HG03095 (cell line): ENCODE measurements at regions not wholly inside any gene's neighbourhood (a gene's known extent, or its start where the extent isn't known, plus 50 kb on each side); places are given as distances from the start of the nearest gene placed in this dataset.
"Not testable (repeated sequence)": the region's sequence is repeated elsewhere in the genome, so short reads cannot be mapped to it uniquely, and the experiment has no call there.

Source experiments
- ATAC-seq: cut with Tn5 transposase; IDR thresholded peaks from one replicate; pipeline ENCODE4 v1.9.1; 2021; ENCODE audit warnings: moderate library complexity; ENCODE audit not compliant: unreplicated experiment

DNA sequence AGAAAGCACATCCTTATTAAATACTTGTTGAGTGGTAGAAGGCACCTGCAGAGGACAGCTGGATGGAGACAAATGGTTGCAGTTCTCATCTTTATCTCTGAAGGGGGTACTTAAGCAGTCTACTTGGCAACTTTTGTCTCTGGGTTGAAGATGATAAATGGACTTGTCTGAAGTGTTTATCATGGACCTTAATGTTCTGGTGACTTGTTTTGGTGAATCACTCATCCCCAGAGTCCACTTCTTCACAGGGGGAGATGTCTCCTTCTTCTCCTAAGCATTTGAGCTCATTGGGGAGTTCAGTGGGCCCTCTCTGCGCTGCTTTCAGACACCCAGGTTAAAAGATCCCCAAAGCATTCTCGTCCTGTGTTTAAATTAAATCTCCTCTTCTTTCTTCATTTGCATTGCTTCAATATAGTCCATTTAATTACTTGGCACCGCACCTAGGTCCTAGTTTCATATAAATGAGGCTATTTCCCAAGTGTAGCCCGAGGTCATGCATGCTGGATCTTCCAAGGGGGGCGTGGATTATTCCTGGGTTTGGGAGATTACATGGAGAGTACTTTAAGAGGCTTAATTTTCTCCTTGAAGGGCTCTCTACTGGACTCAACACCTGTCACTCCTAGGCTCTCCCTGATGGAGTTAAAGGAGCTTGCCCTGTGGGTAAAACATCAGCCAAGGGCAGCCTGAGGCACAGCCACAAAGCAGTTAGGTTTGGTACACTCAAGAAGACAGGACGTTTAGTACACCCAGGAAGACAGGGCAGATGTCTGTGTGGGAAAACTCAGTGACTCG lies 239.3 kb upstream of the C2CD4B start:
- ATAC-seq: no peak

DNA sequence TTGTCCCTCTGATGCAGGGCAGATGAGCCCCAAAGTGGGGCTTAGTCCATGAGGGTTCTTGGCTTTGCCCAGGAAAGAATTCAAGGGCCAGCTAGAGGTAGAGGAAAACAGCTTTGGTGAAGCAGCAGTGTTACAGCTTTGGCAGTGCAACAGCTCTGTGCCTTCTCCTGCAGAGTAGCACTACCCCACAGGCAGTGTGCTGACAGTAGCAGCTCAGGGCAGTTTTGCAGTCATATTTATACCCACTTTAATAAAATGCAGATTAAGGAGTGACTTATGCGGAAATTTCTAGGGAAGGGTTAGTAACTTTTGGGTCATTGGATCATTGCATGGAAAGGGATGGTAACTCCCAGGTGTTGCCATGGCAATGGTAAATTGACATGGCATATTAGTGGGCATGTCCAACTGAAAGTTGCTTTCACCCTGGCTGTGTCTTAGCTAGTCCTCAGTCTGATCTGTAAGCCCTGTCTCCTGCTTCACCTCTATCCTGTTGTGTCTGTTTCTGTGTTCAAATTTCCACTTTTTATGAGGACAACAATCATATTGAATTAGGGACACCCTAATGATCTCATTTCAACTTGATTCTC lies 241.3 kb upstream of the C2CD4B start:
- no peak for ATAC-seq

DNA sequence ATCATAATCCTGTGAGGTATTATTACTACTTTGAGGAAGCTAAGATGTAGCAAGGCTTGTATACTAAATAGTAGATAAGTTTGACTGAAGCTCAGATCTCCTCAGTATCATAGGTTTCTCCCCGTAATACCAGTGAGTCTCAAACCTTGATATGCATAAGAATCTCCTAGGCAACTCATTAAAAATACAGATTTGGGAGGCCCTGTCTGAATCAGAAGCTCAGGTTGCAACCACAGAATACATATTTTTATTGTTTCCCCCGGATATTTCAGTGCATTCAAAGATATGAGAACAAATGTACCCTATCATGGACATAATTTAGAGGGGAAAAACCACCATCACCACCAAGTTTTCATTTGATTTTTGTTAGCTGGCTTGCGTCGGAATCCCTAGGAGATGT lies 242.1 kb upstream of the C2CD4B start:
- ATAC-seq: no peak

DNA sequence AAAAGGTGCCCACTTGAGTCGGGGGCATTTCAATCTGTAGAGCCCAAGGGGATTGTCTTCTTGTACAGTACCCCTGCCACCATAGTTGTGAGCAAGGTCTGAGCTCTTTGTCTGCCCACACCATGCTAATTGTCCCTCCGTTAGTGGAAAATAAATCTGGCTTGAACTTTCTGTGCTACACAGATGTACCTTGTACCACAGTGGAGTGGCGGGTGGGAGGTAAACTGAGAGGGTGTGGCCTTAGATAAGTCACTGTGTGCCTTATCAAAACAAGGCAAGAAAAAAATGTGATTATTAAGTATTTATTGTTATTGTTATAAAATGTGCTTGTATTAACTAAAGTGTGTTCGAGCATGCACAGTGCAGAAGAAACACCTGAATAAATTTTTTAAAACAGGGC lies 242.9 kb upstream of the C2CD4B start:
- no peak for ATAC-seq

DNA sequence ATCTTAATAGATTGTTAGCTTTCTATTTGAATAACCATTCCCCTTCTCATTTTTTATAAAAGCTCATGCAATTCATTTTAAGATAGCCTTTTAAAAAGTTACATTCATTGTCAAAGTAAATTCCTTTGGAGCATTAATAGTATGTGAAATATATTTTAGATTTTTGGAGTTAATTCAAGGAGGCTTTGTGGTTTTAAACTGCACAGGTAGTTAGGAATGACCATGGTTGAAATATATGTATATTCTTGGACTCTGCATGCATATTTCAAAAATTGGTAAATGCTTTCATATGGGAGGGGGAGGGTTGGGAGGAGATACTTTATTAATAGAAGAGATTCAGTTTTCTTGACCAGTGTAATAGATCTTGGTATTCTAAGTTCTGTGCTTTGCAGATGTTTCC lies 244.4 kb upstream of the C2CD4B start:
- ATAC-seq: no peak

DNA sequence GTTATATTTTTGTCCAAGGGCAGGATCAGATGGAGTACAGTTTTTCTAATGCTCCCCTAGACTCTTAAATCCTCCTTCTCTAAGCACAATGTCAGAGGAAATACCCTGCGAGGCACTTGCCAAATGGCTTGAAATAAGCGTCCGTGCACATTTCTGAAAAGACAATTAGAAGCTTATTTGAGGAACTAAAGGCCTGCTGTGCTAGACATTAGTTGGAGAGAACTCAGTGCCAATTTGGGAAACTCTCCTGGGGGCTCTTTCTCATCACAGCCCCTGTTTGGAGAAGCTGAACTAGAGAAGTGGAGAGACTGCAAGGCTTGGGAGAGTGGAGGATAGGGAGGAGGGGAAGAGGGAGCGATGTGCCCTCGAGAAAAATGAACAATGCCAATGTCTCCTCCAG lies 247.6 kb upstream of the C2CD4B start:
- no peak for ATAC-seq

DNA sequence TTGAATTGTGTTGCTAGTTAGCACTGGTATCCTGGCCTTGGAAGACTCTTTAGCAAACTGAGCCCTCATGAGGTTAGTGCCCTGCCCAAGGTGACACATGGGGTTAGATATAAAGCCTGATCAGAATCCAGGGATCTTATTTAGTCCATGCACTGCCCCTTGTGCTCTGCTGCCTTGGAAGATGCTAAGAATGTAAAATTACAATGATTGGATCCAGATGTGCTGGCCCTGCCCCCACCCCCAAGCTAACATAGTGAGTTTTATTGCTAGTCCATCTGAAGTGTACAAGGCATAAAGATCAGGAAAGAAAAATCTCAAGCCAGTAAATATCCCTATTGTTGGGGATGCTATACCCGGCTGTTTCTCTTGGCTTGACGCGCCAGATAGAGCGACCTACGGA lies 248.1 kb upstream of the C2CD4B start:
- ATAC-seq: no peak

DNA sequence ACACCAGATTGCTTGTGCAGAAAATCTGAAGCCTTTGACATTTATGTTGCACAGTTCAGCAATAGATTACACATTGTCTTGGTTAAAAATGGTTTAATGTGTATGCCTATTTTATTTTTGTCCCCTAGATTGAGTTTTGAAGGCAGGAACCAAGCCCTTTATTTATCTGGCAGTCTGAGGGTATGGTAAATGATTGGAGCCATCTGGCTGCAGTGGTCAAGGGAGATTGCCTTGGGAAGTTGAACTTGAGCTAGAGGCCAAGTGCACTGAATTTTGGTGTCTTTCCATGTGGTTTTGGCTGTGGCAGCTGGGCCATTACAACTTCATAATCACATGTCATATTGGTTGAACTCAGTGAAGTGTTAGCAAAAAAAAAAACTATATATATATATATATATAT lies 248.7 kb upstream of the C2CD4B start:
- no peak for ATAC-seq

DNA sequence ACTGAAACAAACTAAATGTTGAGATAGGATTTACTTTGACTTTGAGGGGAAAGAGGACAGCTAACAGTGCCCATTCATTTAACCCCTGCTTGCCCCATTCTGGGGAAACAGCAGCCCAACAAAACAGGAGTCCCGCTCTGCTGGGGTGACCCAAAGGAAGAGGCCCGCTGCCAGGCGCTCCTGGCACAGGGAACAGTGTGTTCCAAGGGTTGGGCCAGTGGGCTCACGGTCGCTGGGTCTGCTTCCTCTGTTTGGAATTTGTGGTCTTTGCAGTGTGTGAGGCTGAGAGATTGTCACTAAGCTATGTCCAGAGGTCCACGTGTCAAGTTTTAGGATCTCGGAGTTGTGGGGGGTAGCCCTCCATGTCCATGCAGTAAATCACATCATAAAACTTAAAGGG lies 250.4 kb upstream of the C2CD4B start:
- ATAC-seq: no peak

DNA sequence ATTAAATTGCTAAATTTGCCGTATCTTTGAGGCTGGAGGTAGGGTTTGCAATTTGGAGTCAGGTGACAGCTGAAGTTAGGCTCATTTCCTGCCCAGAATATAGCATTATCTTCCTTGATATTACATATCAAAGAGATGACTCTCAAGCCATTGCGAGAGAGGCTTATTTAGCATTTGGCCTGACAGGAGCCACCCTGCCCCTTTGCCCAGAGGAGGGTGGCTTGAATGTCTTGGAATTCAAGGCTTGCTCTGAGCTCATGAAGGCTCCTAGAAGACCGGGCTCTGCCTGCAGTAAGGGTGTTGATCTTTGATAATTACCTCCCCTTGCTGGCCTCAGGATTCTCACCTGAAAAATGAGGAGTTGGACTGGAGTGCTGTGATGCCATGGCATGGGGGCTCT lies 251.4 kb upstream of the C2CD4B start:
- ATAC-seq: no peak

DNA sequence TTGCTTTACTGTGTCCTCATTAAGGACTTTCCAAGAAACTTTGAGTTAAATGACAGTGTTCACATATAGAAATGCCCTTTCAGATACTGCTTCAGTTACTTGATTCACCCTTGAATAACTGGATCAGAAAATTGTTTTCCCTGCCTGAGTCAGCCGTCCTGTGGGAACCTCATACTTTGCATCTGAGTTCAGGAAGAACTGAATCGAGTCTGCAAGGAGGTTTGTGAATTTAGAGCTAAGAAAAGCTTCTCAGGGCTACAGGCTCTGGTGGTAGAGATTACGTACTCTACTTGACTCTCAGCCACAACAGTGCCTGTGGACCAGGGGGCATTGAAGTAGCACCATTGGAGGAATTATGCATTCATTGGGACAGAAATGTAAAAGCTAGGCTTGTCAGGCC lies 252.4 kb upstream of the C2CD4B start:
- ATAC-seq: no peak

DNA sequence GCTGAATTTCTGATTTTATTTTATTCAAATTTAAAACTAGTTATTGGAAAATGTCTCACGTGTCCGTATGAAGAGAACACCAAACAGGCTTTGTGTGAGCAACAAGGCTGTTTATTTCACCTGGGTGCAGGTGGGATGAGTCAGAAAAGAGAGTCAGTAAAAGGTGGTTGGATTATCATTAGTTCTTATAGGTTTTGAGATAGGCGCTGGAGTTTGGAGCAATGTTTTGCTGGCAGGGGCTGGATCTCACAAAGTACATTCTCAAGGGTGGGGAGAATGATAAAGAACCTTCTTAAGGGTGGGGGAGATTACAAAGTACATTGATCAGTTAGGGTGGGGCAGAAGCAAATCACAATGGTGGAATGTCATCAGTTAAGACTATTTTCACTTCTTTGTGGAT lies 253.4 kb upstream of the C2CD4B start:
- ATAC-seq: not testable (repeated sequence)

DNA sequence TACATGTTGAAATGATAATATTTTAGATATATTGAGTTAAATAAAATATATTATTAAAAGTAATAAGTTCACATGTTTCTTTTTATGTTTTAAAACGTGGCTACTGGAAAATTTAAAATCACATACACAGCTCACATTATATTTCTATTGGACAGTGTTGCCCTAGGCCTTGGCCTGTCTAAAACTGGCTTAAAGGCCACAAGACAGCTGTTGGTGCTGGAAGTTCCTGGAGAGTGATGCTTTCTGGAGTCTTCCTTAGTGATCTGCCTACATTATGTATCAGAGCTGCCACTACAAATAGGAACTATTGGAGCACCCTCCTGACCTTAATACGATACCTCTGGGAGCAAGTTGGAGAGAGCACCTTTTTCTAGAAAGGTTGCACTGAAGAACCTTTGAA lies 254.1 kb upstream of the C2CD4B start:
- no peak for ATAC-seq

DNA sequence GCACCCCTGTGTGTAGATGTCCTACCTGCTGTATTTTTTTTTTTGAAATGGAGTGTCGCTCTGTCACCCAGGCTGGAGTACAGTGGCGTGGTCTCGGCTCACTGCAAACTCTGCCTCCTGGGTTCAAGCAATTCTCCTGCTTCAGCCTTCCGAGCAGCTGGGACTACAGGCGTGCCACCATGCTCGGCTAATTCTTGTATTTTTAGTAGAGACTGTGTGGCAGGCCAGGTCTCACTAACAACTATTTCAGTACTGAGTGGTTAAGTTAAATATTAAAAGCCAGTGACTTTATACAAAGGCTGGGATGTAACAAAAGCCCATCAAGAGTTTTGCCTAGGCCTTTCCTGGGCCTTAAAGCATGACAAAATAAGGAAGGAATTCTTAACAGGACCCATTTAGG lies 255.3 kb upstream of the C2CD4B start:
- ATAC-seq: not testable (repeated sequence)

DNA sequence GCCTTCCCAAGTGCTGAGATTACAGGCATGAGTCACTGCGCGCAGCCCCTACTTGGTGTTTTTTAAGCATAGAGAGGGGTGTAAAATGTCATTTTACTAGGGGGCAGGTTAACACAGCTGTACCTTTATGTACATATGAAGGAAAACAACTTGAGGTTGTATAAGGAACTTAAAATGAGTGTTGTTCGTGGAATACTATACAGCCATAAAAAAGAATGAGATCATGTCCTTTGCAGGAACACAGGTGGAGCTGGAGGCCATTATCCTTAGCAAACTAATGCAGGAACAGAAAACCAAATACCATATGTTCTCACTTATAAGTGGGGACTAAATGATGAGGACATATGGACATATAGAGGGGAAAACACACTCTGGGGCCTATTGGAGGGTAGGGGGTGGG lies 256.2 kb upstream of the C2CD4B start:
- ATAC-seq: no peak

DNA sequence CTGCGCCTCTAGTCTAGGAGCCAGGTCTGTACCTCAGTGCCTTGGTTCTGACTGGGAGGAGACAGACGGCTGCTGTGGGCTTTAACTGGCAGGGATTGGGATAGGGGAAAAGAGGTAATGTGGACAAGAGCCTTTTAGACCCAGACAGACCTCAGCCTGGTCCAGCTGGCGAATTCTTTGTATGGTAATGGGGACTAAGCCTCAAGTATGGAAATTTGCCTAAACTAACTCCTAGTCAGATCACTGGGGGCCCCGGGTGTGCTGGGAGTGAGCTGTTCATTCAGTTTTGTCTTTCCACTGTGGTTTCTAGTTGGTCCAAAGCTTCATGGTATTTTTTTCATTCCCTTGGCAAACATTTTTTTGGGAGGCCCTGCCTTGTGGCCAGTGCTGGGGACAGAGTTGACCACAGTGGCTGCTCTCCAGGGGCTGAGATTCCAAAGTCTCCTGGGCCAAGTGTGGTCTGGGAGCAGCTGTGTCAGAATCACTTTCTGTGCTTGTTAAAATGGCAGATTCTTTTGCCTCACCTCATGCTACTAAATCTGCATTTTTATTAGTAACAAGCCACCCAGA lies 261.4 kb upstream of the C2CD4B start:
- ATAC-seq: no peak

DNA sequence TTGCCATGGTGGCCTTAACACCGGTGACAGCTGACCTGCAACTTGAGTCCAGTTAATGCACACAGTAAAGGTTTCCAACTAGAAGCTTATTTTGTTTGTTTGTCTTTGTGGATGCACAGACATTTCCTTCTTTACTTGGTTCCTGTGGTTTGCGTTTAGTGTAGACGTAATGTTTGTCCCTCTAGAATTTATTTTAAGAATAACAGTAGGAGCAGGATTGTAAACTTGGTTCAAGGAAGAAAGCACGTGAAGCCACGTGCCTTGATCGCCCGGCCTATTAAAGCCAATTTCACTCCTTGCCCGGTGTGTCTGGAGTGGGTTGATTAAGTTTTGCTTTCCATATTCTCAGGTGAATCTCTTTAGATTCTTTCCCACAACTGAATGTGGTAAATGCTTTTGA lies 263.2 kb upstream of the C2CD4B start:
- ATAC-seq: no peak

DNA sequence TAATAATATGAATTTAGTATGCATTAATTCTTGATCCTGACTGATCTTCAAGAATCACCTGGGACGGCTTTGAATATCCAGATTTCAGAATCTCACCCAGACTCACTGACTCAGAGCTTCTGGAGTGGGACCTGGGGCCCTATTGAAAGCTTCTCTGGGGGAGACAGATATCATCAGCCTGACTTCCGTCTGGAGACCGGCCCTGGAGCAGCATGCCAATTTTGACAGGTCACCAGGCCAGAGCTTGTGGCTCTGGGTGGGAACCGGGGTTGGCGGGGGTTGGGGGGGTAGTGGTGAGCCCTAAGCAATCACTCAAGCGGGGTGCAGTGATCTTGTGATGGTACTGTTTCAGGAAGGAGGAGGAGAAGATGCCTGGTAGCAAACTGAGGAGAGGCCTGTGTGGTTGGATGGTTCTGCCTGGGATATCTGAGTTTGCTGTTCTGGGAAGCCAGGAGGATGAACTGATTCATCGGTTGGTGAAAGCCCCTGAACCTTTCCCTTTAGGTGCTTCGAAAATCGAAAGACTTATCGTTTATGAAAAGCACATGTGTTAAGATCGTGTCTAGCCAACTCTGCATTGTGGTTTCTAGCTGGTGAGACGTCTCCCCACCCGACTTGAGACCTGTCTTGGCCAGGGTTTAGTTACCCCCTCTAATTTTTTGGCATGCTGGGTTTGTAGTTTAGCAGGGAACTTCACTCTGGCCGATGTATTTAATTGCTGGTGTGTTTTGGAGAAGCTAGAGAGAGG lies 263.9 kb upstream of the C2CD4B start:
- no peak for ATAC-seq

DNA sequence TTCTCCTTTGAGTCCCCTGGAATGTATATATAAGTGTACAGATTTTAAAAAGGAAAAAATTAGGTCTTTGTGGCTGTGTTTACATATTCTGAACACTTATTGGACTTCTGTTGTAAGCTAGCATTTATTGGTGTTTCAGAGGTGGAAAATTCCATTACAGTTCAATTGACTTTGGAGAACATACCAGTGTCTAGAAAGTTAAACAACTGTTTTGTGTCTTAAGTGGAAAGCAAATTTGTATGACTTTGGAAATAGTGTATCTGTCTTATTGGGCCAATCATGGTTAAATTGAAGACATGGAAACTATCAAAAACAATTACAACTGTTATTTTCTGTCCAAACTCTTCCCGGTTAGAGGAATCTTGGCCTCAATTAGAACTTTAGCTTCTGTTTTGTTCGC lies 265.0 kb upstream of the C2CD4B start:
- no peak for ATAC-seq

DNA sequence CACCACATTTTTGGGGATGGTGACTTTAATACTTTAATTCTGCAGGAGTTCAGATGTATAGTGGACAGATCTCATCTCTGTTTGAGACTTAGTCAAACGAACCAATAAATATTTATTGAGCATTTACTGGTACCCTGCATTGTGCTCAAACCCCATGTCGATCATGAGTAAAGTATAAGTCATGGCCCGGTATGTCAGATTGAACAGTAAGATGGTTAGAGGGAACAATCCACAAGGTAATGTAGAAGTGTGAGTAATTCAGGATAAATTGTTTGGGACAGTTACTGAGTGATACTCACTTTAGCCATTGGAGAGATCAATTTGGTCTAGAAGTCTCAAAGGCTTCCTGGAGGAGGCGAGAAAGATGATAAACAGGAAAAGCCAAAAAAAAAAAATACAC lies 265.5 kb upstream of the C2CD4B start:
- ATAC-seq: no peak

DNA sequence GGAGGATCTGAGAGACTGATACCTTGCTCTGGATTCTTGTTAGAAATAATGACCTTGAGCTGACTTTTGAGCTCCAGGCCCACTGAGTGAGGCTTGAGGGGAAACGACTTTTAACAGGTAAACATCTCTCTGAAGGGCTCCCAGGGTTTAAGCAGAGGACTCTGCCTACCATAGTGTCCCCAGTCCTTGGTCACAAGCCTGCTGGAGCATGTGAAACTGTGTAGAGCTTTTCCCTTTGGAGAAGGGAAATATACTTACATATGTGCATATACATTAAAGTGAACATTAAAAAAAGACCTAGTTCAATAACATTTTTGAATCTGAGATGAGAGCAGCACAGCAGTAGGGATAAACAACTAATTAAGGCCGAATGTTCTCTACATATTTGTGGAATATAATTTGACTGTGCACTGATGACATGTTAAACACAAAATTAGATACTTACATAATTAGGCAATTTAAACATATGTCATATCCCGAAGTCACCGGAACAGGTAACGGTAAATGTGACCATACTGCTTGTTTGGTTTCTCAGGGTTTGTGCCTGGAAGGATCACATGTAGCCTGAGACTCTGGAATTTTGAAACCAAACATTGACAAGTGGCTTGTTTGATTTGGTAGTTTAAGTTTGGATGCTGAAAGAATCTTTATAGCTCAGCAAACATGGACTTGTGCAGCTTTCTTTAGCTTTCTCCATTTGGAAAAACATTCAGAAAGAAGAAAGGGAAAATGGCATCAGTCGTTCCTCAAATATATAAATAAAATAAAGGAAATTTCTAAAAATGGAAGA lies 266.1 kb upstream of the C2CD4B start:
- ATAC-seq: no peak
